MG63 (cell line): ENCODE measurements at regions not wholly inside any gene's neighbourhood (a gene's known extent, or its start where the extent isn't known, plus 50 kb on each side); places are given as distances from the start of the nearest gene placed in this dataset.

ENCODE experiments used
- DNase-seq: peaks from one replicate; pipeline ENCODE4 v3.0.0-alpha.2; 2020
- H3K27me3 ChIP-seq: fragments of 250-450 bp; sonication (Bioruptor Pico); 2 replicates; pipeline ENCODE4 v1.5.1; 2020; ENCODE audit warnings: mild to moderate bottlenecking, moderate library complexity
- H3K36me3 ChIP-seq: fragments of 250-450 bp; sonication (Bioruptor Pico); 2 replicates; pipeline ENCODE4 v1.5.1; 2020; ENCODE audit warnings: mild to moderate bottlenecking, moderate library complexity
- H3K4me3 ChIP-seq: fragments of 250-450 bp; sonication (Bioruptor Pico); 2 replicates; pipeline ENCODE4 v1.5.1; 2020; ENCODE audit warnings: mild to moderate bottlenecking, moderate library complexity
- H3K9me3 ChIP-seq: fragments of 250-450 bp; sonication (Bioruptor Pico); 2 replicates; pipeline ENCODE4 v1.5.1; 2020; ENCODE audit warnings: mild to moderate bottlenecking, moderate library complexity

DNA sequence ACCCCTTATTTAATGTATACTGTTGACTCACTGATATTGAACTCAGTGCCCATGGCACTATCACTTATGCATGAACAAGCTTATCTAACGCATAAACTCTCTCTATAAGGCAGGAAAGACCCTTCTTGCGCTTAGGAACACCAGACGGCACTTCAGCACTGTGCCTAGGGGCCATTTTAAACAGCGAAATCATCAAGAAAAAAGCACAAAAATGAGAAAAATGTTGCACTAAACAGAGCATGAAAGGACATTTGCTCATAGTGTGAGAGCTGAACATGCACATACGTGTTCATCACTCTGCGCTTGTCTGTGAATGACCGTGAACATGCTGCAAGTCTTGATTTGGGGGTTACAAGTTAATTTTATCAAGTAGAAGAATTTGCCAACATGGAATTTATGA is 109.6 kb downstream of the WDR11 start:
- Histone ChIP-seq H3K9me3 (no peaks in the 10 kb centered on the region), H3K36me3 (no peaks in the 10 kb centered on the region), H3K4me3 (no peak overlapping the region), H3K27me3 (no peaks in the 10 kb centered on the region)
- no peak for DNase-seq

DNA sequence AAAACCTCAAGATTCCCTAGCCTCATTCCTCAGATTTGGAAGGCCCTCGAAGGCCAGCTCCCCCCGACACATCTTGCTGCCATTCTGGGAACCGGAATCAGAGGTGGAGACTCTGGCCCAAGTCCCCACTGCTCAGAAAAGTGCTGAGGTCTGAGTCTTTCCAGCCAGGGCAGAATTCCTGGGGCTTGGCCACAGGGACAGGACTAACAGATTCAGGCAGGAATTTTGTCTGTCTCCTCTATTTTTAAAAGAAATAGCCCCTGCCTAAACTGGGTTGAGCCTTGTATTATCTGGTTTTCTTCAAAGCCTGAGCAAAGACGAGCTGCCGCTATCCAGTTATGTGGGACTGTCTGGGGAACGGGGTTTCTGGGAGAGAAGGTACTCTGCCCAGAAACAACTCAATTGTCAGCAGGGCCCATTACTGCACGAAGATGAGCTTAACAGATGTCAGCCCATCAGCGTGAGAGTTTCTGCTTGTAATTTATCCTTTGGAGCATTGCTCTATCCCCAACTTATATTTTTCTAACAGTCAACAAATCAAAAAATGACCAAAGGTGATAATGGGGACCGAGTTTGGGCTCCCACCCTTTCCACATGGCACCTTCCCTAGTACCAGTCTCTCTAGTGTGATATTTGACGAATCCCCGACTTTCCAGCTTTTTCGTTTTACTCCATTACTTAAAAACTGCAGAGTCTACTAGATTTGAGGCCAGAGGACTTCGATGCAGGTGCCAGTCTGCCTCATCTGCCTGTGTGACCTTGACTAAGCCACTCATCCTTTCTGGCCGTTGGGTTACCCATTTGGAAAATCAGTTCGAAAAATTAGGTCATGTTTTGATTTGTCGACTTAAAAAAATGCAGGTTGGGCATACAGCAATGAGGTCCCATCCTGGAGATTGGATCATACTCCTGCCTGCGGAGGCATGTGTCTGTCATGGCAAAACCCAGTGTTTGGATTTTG is 110.9 kb downstream of the WDR11 start:
- Histone ChIP-seq H3K36me3 (no peaks in the 10 kb centered on the region), H3K27me3 (no peaks in the 10 kb centered on the region), H3K9me3 (no peaks in the 10 kb centered on the region), H3K4me3 (no peak overlapping the region)
- DNase-seq: no peak

DNA sequence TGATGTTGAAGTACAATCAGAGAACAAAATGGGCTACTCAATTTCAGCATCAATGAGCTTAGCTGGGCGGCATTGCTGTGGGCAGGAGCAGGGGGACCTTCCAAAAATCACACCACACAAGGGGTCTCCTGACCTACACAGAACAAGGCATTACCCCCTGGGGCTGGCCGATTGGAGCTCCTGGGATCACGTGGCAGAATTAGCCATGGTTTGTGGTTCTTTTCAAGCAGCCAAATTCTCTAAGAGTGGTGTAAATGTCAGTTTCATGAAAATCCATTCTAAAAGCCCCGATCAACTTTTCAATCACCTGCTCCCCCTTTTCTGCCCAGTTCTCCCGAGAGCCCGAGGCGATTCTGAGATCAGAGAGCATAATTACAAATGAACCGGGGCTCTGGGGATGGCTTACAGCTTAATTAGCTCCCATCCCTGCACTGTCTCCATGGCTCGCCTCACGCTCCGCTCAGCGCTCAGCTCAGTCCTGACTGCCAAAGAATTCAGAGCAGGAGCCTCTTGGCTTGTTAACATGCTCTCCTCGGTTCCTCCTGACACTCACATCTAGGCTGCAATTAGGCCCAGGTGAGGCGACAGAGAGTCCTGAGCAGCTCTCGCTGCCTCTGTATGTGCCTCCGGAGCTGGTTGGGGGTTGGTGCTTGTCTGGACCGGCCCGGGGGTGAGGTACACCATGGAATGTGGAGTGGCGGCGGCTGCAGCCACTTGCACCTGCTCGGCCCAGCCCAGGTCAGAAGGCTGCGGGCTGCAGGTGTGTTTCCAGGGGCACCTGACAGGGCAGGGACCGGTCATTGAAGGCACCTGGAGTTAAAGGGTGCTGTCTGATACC is 111.8 kb downstream of the WDR11 start:
- DNase-seq: no peak
- H3K9me3 ChIP-seq: no peaks in the 10 kb centered on the region

DNA sequence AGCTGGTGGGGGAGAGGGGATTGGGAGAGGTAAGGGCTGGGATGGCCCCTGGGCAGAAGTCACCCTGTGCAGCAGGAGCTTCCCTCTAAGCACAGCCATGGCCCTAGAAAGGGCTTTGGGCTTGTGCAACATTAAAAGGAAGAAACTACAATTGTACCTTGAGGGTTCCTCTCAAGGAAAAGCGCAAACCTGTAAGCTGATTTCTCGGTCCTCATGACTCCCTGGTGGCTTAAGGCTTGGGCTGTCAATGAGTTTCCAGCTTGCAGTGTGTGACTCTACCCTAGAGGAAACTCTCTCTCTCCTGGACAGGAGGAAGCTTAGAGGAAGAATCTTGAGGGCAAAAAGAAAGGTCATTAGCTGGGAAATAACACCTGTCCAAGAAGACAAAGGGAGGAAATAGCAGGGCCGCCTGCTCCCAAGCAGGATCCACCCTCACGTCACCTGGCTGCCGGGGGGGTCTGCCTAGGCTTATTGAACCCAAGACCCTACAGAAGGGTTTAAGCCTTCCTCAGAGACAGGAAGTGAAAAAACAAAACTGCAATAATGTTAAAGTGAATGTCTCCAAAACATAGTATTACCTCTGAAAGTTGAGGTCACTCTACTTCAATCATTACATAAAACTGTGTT is 112.5 kb downstream of the WDR11 start:
- no peak for DNase-seq
- no peaks in the 10 kb centered on the region for H3K9me3 ChIP-seq
- no peak overlapping the region for H3K4me3 ChIP-seq
- H3K36me3 ChIP-seq: no peaks in the 10 kb centered on the region
- no peaks in the 10 kb centered on the region for H3K27me3 ChIP-seq

More for the DNA sequence above, 111.8 kb downstream of the WDR11 start:
- no peaks in the 10 kb centered on the region for H3K27me3 ChIP-seq
- H3K4me3 ChIP-seq: no peak overlapping the region
- H3K36me3 ChIP-seq: no peaks in the 10 kb centered on the region

- Histone ChIP-seq H3K9me3 (no peaks in the 10 kb centered on the region), H3K27me3 (no peaks in the 10 kb centered on the region), H3K36me3 (no peaks in the 10 kb centered on the region), H3K4me3 (no peak overlapping the region)
- DNase-seq: no peak
Observed at GRCh38 chr10:120966657-120967045, 115.5 kb downstream of the WDR11 start.

DNA sequence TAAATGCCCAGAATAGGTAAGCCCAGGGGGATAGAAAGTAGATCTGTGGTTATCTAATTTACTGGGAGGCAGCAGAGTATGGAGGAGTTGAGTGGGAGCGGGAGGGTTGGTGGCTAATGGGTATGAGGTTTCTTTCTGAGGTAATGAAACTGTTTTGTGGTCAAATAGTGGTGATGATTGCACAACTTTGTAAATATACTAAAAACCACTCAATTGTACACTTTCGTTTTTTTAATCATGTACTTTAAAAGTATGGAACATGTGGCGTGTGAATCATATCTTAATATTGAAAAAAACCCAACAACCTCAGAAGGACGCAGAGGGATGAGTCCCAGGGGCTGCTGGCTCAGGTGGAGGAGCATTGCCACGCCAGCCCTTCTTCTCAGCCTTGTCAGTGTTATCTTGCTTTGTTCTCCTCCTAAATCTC is 118.1 kb downstream of the WDR11 start:
- no peak for DNase-seq
- Histone ChIP-seq H3K36me3 (no peaks in the 10 kb centered on the region), H3K4me3 (no peak overlapping the region), H3K9me3 (no peaks in the 10 kb centered on the region), H3K27me3 (no peaks in the 10 kb centered on the region)

DNA sequence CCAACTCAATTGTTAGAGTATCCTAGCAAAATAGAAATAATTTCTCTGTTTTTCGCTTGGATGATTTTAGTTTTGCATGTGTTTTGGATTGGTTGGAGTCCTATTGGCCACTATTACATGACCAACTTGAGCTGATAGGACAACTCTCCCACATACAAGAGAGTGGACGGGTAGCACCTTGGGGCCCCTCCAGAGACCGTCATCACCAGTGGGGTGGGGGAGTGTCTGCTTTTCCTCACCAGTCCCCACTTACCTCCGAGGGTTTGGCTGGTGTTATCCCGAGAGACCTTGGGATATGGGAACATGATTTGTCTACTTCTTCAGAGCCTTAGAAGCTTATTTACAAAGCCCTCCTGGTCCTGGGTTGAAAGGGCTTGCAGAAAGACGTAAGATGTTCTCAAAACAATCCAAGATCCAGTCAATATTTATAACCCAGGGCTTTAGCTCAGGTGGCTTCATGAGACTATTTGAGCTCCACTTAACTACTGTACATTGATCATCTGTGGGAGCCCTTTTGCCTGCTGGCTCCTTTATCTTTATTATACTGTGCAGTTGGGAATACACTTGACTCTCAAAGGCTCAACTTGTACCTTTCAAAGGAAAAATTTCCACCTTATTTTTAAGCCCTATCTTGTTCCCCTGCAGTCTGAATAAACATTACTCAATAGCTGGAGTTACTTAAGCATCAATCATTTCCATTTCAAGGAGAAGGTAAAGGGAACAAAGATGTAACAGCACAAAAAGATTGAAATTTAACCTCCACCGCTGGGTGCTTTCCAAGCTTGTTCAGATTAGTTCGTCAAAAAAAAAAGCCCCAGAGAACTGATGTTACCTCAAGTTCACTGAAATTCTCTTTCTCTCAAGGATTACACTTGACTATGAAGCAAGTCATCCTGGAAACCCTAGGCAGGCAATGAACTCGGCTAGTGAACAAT is 119.7 kb downstream of the WDR11 start:
- H3K36me3 ChIP-seq: no peaks in the 10 kb centered on the region
- no peaks in the 10 kb centered on the region for H3K27me3 ChIP-seq
- no peak for DNase-seq
- H3K4me3 ChIP-seq: no peak overlapping the region
- H3K9me3 ChIP-seq: no peaks in the 10 kb centered on the region

DNA sequence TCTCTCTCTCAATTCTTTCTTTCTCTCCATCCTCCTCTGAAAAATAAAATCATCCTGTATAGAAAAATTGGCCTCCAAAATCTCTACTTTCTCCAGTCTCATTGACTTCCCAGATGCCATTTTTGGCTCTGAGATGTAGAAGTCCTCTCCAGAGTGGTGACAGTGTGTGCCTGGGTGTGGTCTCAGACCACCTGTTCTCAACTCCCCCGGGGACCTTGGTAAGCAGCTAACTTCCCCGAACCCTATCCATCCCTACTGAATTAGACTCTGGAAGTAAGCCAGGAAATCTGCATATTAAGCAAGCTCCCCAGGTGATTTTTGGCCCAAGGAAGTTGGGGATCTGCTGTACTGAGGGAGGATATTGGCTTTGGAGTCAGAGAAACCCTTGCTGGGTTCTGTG is 120.5 kb downstream of the WDR11 start:
- H3K27me3 ChIP-seq: no peaks in the 10 kb centered on the region
- no peak for DNase-seq
- H3K36me3 ChIP-seq: no peaks in the 10 kb centered on the region
- H3K4me3 ChIP-seq: no peak overlapping the region
- no peaks in the 10 kb centered on the region for H3K9me3 ChIP-seq

DNA sequence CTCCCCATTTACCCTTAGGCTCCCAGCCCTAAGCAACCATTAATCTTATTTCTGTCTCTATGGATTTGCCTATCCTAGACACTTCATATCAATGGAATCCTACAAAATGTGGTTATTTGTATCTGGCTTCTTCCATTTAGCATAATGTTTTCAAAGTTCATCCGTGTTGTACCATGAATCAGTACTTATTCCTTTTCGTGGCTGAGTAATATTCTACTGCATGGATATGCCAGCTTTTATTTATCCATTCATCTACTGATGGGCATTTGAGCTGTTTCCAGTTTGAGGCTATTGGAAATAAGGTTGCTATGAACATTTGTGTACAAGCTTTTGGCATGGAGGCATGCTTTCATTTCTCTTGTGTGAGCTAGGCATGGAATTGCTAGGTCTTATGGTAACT is 121.1 kb downstream of the WDR11 start:
- Histone ChIP-seq H3K9me3 (no peaks in the 10 kb centered on the region), H3K27me3 (no peaks in the 10 kb centered on the region), H3K4me3 (no peak overlapping the region), H3K36me3 (no peaks in the 10 kb centered on the region)
- no peak for DNase-seq

DNA sequence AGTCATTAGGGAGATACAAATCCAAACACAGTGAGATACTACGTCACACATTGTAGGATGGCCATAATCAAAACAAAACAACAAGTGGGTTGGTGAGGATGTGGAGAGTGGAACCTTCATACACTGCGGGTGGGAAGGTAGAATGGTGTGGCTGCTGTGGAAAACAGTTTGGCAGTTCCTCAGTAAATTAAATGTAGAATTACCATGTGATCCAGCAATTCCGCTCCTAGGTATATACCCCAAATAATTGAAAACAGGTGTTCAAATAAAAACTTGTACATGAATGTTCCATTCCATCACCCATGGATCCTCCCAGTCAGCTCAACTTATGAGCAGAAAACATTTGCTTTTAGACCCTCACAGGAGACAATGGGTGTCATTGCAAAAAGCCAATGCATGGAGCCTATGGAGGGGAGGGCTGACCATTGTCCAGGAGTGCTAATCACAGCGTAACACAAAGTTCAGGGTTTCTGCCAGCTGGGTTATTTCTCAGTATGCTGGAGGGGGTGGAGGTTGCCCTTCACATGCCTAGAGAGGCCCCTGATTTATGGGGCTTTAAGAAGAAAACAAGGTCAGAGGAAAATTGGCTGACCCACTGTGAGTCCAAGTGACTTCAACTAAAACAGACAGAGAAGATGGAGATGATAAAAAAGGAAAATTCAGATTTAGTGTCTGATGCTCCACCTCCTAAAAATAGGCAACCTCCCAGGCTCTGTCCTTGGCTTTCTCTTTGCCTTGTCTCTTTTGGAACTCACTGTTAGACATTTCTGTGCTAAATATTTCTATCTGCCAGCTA is 124.1 kb downstream of the WDR11 start:
- no peak for DNase-seq
- H3K36me3 ChIP-seq: no peaks in the 10 kb centered on the region
- H3K4me3 ChIP-seq: no peak overlapping the region
- no peaks in the 10 kb centered on the region for H3K27me3 ChIP-seq
- no peaks in the 10 kb centered on the region for H3K9me3 ChIP-seq

GRCh38 chr10:120975868-120976225 is 124.7 kb downstream of the WDR11 start:
- Histone ChIP-seq H3K27me3 (no peaks in the 10 kb centered on the region), H3K36me3 (no peaks in the 10 kb centered on the region), H3K4me3 (no peak overlapping the region), H3K9me3 (no peaks in the 10 kb centered on the region)
- no peak for DNase-seq

- H3K36me3 ChIP-seq: no peaks in the 10 kb centered on the region
- no peaks in the 10 kb centered on the region for H3K9me3 ChIP-seq
- H3K4me3 ChIP-seq: no peak overlapping the region
- no peaks in the 10 kb centered on the region for H3K27me3 ChIP-seq
- no peak for DNase-seq
Observed at GRCh38 chr10:120977897-120978296, 126.7 kb downstream of the WDR11 start.

DNA sequence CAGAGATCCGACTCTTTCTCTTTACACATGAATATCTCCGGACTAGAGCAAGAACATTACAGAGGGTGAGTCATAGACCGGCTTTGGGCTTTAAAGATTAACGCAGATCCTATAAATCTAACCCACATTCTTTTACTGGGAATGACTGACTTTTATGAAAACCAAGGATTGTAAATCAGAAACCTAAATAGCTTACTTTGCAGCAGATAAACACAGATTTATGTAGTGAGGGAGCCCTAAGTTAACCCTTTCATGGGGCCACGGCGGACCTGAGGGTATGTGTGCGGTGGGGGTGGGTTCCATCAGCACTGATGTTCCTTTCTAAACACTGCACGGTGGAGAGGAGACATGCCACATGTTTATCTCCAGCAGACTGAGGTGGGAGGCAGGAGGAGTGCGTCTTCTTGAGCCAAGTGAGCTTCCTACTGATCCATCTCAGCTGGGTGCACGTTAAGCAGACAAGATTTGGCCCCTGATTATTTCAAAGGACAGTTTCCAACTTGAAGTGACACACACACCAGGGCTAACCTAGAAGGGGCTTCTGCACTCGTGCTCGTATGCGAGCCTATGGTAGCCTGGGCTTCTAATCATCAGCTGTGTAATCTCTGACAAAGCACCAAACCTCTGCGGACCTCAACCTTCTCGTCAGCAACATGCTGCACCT is 127.6 kb downstream of the WDR11 start:
- Histone ChIP-seq H3K4me3 (no peak overlapping the region), H3K9me3 (no peaks in the 10 kb centered on the region), H3K36me3 (no peaks in the 10 kb centered on the region), H3K27me3 (no peaks in the 10 kb centered on the region)
- no peak for DNase-seq

DNA sequence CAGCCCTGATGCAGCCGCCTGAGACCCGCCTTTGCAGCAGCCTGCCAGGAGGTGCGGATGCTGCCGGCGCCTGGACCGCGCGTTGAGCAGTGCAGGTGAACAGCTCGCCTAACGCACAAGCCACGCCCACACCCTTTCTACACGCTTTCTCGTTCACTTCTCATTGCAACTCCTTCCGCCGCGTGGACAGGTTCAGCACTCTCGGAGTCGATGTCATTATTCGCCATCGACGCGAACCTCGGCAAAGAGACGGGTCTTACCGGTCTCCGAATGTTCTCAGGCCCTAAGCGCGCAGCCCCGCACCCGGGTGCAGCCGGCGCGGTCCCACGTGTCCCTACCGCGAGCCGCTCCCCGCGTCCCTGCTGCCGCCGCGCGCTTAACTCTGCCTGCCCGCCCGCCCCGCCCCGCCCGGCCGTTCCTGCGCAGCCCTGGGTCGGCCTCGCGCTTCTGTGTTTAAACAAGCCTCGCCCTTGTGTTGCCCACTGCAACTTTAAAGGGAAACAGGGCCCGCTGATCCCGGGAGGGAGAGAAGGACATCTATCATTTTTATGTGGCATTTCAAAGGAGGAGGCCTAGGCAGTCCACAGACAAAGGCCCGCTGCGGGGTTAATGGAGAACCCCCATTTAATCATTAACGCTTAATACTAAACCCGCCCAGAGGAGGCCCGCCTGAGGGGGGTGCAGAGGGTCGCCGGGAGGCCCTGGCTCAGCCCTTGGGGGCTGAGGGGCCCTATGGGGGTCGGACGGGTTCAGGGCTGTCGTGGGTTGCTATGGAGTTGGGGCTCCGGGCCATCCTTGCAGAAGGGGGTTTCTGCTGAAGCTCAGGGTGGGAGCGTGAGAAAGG is 128.5 kb downstream of the WDR11 start:
- no peak overlapping the region for H3K4me3 ChIP-seq
- no peaks in the 10 kb centered on the region for H3K36me3 ChIP-seq
- no peaks in the 10 kb centered on the region for H3K27me3 ChIP-seq
- no peaks in the 10 kb centered on the region for H3K9me3 ChIP-seq
- DNase-seq: no peak
